DMS153 treated with DMSO at 0.1 percent for 48 hours (cell line): ENCODE measurements at regions not wholly inside any gene's neighbourhood (a gene's known extent, or its start where the extent isn't known, plus 50 kb on each side); places are given as distances from the start of the nearest gene placed in this dataset.
"Not testable (repeated sequence)": the region's sequence is repeated elsewhere in the genome, so short reads cannot be mapped to it uniquely, and the experiment has no call there.

Source experiments
- DNase-seq: peaks from one replicate; lab custom pipeline; 2025; ENCODE audit not compliant: unreplicated experiment; lab: John Stamatoyannopoulos, UW

DNA sequence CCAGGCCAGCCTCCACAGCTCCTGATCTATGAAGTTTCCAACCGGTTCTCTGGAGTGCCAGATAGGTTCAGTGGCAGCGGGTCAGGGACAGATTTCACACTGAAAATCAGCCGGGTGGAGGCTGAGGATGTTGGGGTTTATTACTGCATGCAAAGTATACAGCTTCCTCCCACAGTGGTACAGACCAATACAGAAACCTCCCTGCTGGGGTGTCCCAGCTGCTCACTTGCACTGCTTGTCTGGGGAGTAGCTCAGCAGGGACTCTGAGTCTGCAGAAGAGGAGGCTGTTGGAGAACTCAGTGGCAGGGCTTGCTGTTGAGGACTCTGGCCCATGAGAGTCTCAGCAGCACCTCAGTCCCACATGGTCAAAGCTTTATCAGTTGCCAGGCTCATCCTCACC lies 1256.6 kb downstream of the RPIA start:
- not testable (repeated sequence) for DNase-seq

GRCh38 chr2:89950807-89951206 lies 1259.3 kb downstream of the RPIA start:
- not testable (repeated sequence) for DNase-seq

- peak; percentile 33 for DNase-seq
Observed at GRCh38 chr2:89957236-89957635, 1265.8 kb downstream of the RPIA start.

- not testable (repeated sequence) for DNase-seq
Observed at GRCh38 chr2:89959729-89960378, 1268.4 kb downstream of the RPIA start.

- DNase-seq: not testable (repeated sequence)
Observed at GRCh38 chr2:89960570-89960969, 1269.1 kb downstream of the RPIA start.

DNA sequence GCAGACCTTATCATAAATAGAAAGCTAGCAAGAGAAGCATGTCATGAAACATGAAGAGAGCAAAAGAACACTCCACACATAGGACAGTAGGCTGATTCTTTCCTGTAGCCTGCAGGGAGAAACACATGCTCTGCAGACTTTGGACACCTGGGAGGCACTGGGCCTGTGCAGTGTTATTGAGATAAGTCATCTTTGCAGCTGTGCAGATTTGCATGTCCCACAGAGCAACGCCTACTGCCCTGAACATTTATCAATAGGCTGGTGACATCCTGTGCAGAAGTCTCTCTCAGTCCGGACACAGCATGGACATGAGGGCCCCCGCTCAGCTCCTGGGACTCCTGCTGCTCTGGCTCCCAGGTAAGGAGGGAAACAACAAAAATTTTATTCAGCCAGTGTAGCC lies 1277.1 kb downstream of the RPIA start:
- DNase-seq: not testable (repeated sequence)

- not testable (repeated sequence) for DNase-seq
Observed at GRCh38 chr2:89969190-89969589, 1277.7 kb downstream of the RPIA start.

- not testable (repeated sequence) for DNase-seq
Observed at GRCh38 chr2:89973849-89974248, 1282.4 kb downstream of the RPIA start.

- DNase-seq: not testable (repeated sequence)
Observed at GRCh38 chr2:89979826-89980537, 1288.5 kb downstream of the RPIA start.

GRCh38 chr2:89982246-89982645 lies 1290.8 kb downstream of the RPIA start:
- DNase-seq: not testable (repeated sequence)

DNA sequence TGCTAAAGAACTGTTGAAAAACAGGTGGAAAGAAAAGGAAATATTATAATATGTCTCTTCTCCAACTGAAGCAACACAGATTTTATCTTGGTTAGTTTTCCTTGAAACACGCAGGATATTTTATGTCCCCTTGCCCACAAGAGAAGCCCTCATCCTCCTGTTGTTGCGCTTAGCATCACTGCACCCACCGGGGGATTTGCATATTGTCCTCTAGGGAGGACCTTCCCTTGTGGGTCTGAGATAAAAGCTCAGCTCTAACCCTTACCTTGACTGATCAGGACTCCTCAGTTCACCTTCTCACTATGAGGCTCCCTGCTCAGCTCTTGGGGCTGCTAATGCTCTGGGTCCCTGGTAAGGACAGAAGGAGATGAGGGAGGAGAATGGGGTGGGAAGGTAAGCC lies 1294.2 kb downstream of the RPIA start:
- DNase-seq: not testable (repeated sequence)

DNA sequence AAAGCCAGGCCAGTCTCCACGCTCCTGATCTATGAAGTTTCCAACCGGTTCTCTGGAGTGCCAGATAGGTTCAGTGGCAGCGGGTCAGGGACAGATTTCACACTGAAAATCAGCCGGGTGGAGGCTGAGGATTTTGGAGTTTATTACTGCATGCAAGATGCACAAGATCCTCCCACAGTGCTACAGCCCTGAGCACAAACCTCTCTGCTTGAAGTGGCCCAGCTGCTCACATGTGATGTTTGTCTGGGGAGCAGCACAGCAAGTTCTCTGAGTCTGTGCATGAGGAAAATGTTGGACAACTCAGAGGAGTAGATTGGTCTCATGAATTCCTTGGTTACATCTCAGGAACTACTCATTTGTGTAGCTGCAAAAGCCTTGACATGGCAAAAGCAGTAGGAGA lies 1295.1 kb downstream of the RPIA start:
- DNase-seq: not testable (repeated sequence)

DNA sequence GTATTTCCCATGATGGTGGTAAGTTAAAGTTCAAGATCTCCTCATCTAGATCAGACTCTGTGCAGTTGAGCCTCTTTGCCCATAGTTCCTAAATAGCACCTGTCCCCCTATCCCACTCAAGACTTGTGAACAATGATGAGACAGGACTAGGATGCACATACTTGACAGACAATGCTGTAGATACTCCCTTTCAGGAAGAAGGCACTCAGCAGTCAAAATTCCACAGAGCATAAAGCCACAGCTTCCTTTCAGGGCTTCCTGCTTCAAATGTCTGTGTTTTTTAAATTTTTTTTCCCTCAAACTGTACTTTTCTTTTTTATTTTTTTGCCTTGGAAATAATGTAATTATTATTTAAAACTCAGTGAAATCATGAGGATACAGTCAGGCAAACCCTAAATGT lies 1305.3 kb downstream of the RPIA start:
- DNase-seq: not testable (repeated sequence)

- not testable (repeated sequence) for DNase-seq
Observed at GRCh38 chr2:90004553-90004952, 1313.1 kb downstream of the RPIA start.

DNA sequence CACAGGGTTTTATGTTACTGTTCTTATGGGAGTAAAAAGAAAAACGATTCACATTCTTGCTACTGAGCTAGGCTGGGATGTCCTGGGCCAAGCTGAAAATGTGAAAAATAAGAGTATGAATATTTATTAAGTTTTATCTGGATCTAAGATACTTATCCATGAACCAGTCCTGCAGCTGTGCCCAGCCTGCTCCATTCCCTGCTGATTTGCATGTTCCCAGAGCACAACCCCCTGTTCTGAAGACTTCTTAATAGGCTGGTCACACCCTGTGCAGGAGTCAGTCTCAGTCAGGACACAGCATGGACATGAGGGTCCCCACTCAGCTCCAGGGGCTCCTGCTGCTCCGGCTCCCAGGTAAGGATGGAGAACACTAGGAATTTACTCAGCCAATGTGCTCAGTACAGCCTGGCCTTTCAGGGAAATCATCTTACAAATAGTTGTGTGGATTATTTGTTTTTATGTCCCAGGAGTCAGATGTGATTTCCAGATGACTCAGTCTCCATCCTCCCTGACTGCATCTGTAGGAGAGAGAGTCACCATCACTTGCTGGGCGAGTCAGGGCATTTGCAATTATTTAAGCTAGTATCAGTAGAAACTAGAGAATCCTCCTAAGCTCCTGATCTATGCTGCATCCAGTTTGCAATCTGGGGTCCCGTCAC lies 1319.1 kb downstream of the RPIA start:
- DNase-seq: not testable (repeated sequence)

GRCh38 chr2:90011101-90011443 lies 1319.6 kb downstream of the RPIA start:
- not testable (repeated sequence) for DNase-seq

GRCh38 chr2:90019908-90020307 lies 1328.4 kb downstream of the RPIA start:
- not testable (repeated sequence) for DNase-seq

- DNase-seq: not testable (repeated sequence)
Observed at GRCh38 chr2:90021234-90021633, 1329.8 kb downstream of the RPIA start.

- not testable (repeated sequence) for DNase-seq
Observed at GRCh38 chr2:90027231-90027643, 1335.8 kb downstream of the RPIA start.

DNA sequence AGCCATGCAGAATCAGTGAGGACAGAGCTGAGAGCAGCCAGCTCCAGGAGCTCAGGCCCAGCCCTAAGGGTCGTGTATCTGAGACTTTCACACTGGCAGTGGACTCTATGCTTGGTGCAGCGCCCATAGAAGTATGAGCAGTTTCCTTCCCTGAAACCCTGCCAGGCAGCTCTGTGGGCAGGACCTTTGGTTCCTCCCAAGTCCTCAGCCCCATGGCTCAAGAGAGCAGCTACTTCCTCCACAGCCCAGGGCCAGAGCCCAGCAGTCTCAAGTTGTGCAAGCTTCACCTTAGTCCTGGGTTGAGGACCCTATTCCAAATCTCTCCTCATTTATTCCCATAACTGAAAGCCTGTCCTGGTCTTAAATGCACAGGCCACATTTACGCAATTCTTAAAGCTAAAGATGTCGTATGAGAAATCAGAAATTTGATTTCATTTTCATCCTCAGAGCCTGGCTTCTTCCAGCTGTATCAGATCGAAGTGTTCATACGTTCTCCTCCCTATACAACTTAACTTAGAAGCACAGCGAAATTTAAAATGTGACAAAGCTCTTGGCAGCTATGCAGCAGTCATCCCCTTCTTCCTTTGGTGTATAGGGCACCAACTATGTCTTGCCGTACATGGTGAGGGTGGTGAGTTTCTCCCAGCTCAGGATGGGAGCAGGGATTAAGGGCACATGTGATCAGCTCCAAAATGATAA lies 1337.1 kb downstream of the RPIA start:
- DNase-seq: not testable (repeated sequence)

- DNase-seq: not testable (repeated sequence)
Observed at GRCh38 chr2:90029080-90029428, 1337.6 kb downstream of the RPIA start.
